ENCODE measurements at regions not wholly inside any gene's neighbourhood (a gene's known extent, or its start where the extent isn't known, plus 50 kb on each side); places are given as distances from the start of the nearest gene placed in this dataset.

DNA sequence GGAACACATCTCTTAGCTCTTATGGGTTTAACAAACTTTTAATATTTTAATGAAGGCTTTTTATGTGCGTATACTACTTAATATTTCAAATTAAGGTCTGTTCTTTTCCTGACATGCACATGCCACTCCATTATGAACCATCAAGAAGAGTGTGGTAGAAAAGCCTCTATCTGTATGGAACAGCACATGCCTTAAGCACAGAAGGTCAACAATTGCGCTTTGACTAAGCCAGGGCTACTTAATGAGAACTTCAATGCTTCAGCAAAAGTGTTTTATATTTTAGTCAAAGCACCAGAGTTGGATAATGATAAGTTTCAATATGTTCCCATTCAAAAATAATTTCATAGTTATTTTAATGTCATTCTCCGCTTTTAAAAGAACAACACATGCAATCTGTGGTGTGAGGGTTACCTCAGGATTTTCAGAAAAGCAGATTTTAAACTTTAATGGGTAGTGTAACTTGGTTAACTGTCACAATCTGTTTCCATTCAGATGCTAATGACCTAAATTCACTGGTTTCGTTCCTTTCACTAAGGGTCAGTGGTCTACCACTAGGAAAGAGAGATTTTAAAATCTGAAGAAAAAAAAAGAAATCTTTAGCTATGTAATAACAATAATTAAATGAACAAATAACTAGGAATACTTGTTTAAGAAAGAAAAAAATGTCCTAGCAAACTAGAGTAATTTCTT, 193.4 kb upstream of the NOVA1 start:
- Histone ChIP-seq H3K4me3 (no peak overlapping the region), H3K36me3 (no peaks in the 10 kb centered on the region), H3K27me3 (replicated peaks; ENCODE audit: insufficient read depth) (no peaks in the 10 kb centered on the region), H3K27ac (no peak overlapping the region), H3K4me1 (ENCODE audit: control insufficient read depth in 1 of 2, low read depth in 2 of 2) (no peaks in the 10 kb centered on the region), H3K9me3 (no peaks in the 10 kb centered on the region)
- DNase-seq (ENCODE audit: low spot score) (no peak), ATAC-seq (ENCODE audit: insufficient number of reproducible peaks, low FRiP score, low read depth) (no peak)
- TF ChIP-seq, protein P1, sequence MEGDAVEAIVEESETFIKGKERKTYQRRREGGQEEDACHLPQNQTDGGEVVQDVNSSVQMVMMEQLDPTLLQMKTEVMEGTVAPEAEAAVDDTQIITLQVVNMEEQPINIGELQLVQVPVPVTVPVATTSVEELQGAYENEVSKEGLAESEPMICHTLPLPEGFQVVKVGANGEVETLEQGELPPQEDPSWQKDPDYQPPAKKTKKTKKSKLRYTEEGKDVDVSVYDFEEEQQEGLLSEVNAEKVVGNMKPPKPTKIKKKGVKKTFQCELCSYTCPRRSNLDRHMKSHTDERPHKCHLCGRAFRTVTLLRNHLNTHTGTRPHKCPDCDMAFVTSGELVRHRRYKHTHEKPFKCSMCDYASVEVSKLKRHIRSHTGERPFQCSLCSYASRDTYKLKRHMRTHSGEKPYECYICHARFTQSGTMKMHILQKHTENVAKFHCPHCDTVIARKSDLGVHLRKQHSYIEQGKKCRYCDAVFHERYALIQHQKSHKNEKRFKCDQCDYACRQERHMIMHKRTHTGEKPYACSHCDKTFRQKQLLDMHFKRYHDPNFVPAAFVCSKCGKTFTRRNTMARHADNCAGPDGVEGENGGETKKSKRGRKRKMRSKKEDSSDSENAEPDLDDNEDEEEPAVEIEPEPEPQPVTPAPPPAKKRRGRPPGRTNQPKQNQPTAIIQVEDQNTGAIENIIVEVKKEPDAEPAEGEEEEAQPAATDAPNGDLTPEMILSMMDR (IDR thresholded peaks at IDR 0.05) = no peak

DNA sequence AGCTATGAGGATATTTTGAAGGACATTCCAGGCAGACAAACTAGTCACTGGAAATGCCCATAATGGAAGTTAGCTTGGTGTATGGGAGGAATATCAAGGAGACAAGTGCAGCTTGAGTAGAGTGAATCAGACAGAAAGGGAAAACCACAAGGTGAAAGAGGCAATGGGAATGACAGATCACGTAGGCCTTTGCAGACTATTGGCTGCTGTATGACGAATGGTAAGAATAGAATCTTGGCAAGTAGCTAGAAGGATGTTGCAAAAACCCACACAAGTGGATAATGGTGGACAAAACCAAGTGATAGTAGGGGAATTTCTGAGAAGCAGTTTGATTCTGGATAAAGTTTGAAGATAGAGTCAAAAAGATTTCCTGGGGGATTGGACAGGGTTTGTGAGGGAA, 196.9 kb upstream of the NOVA1 start:
- ATAC-seq (ENCODE audit: insufficient number of reproducible peaks, low FRiP score, low read depth) (no peak), DNase-seq (ENCODE audit: low spot score) (no peak)
- Histone ChIP-seq H3K36me3 (no peaks in the 10 kb centered on the region), H3K4me1 (ENCODE audit: control insufficient read depth in 1 of 2, low read depth in 2 of 2) (no peaks in the 10 kb centered on the region), H3K27ac (no peak overlapping the region), H3K9me3 (no peaks in the 10 kb centered on the region), H3K4me3 (no peak overlapping the region), H3K27me3 (replicated peaks; ENCODE audit: insufficient read depth) (no peaks in the 10 kb centered on the region)
- TF ChIP-seq, protein P1 (IDR thresholded peaks at IDR 0.05) = no peak

DNA sequence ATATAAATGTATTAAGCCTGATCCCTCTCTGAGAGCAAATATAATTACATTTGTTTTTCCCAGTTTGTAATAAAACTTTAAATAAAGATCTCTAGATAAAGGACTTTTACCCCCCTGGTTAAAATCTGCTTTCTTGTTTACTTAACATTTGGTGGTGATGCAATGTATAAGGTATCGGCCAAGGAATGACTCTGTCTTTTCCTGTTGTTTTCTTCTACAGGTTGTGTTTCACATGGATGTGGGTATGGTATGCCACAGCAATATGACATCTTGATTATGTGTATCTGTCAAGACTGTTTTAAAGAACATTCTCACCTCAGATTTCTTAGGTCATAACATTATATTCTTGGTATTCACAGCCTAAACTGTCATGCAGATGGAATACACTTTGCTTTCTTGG, 210.6 kb upstream of the NOVA1 start:
- TF ChIP-seq, protein P1 (IDR thresholded peaks at IDR 0.05) = no peak

DNA sequence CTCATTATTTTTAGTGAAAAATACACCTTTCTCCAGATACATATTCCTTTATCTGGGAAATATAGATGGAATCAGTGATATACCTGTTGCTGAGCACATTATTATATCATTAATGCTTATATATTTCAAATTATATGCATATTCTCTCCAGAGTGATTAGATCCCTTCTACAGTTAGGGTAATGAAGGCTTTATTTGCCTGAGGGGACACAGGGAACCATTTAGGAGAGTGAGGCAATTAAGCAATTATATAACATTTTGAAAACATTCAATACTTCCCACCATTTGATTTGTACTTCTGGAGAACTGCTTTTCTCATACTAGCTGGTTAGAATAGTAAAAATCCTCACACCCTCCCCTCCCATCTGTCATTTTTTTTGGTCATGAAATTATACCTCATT, 212.8 kb upstream of the NOVA1 start:
- TF ChIP-seq, protein P1 (IDR thresholded peaks at IDR 0.05) = no peak
- ATAC-seq (ENCODE audit: insufficient number of reproducible peaks, low FRiP score, low read depth) = no peak

More for the DNA sequence above, 210.6 kb upstream of the NOVA1 start:
- no peak for ATAC-seq (ENCODE audit: insufficient number of reproducible peaks, low FRiP score, low read depth)
- Histone ChIP-seq H3K27ac (no peak overlapping the region), H3K4me1 (ENCODE audit: control insufficient read depth in 1 of 2, low read depth in 2 of 2) (no peaks in the 10 kb centered on the region), H3K4me3 (no peak overlapping the region), H3K27me3 (replicated peaks; ENCODE audit: insufficient read depth) (no peaks in the 10 kb centered on the region), H3K9me3 (no peaks in the 10 kb centered on the region), H3K36me3 (no peaks in the 10 kb centered on the region)
- DNase-seq (ENCODE audit: low spot score) = no peak

DNA sequence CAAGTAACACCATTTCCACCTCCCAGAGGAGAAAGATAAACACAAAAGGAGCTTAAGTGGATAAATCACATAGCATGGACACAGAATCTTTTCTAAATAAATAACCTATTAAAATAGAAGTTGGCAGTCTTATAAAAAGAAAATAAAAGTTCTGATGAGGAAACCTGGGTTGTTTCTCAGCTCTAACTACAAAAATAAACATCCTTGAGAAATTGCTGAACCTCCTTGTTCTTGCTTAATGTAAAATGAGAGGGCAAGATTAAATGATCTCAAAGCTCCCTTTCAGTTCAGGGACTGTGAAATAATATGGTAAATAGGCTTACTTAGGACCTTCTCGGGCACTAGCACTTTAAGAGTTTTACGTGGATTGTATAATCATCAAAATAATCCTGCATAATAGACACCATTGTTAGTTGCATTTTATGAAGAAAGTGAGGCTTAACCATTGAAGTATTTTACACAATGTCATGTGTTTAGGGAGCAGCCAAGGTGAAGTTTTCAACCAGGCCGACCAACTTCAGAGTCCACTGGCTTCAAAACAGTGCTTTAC, 214.0 kb upstream of the NOVA1 start:
- ATAC-seq (ENCODE audit: insufficient number of reproducible peaks, low FRiP score, low read depth) = no peak
- Histone ChIP-seq H3K9me3 (no peaks in the 10 kb centered on the region), H3K4me1 (ENCODE audit: control insufficient read depth in 1 of 2, low read depth in 2 of 2) (no peaks in the 10 kb centered on the region), H3K36me3 (no peaks in the 10 kb centered on the region), H3K4me3 (no peak overlapping the region), H3K27me3 (replicated peaks; ENCODE audit: insufficient read depth) (no peaks in the 10 kb centered on the region), H3K27ac (no peak overlapping the region)
- TF ChIP-seq, protein P1 (IDR thresholded peaks at IDR 0.05) = no peak
- DNase-seq (ENCODE audit: low spot score) = no peak

More for the DNA sequence above, 212.8 kb upstream of the NOVA1 start:
- no peaks in the 10 kb centered on the region for H3K36me3 ChIP-seq
- no peaks in the 10 kb centered on the region for H3K4me1 ChIP-seq (ENCODE audit: control insufficient read depth in 1 of 2, low read depth in 2 of 2)
- H3K27me3 ChIP-seq (replicated peaks; ENCODE audit: insufficient read depth) = no peaks in the 10 kb centered on the region
- H3K4me3 ChIP-seq = no peak overlapping the region
- no peak for DNase-seq (ENCODE audit: low spot score)
- no peak overlapping the region for H3K27ac ChIP-seq
- no peaks in the 10 kb centered on the region for H3K9me3 ChIP-seq
